Endothelial cell (in vitro differentiated cells): ENCODE measurements at regions not wholly inside any gene's neighbourhood (a gene's known extent, or its start where the extent isn't known, plus 50 kb on each side); places are given as distances from the start of the nearest gene placed in this dataset.

Source experiments
- DNase-seq: peaks from one replicate; pipeline ENCODE4 v3.0.0; 2021; ENCODE audit warnings: low spot score
- H3K27ac Mint-ChIP-seq: one replicate; pipeline ENCODE4 v1.8.0; 2021; ENCODE audit warnings: mixed read lengths, inconsistent platforms; ENCODE audit not compliant: unreplicated experiment
- H3K27me3 Mint-ChIP-seq: one replicate; pipeline ENCODE4 v1.8.0; 2021; ENCODE audit warnings: mild to moderate bottlenecking, moderate library complexity, mixed read lengths, inconsistent platforms; ENCODE audit not compliant: unreplicated experiment
- H3K36me3 Mint-ChIP-seq: one replicate; pipeline ENCODE4 v1.8.0; 2021; ENCODE audit warnings: mild to moderate bottlenecking, low read depth, mixed read lengths, inconsistent platforms; ENCODE audit not compliant: unreplicated experiment
- H3K4me1 Mint-ChIP-seq: one replicate; pipeline ENCODE4 v1.8.0; 2021; ENCODE audit warnings: mild to moderate bottlenecking, mixed read lengths, inconsistent platforms; ENCODE audit not compliant: unreplicated experiment
- H3K4me3 Mint-ChIP-seq: one replicate; pipeline ENCODE4 v1.8.0; 2021; ENCODE audit warnings: mild to moderate bottlenecking, mixed read lengths, inconsistent platforms; ENCODE audit not compliant: unreplicated experiment
- H3K9me3 Mint-ChIP-seq: one replicate; pipeline ENCODE4 v1.8.0; 2021; ENCODE audit warnings: mixed read lengths, inconsistent platforms; ENCODE audit not compliant: unreplicated experiment
- TF ChIP-seq, protein P1 (sequence below): fragments of 200-600 bp; sonication (generic); IDR thresholded peaks from one replicate; pipeline ENCODE4 v1.5.0; 2021; ENCODE audit warnings: antibody characterized with exemption; ENCODE audit not compliant: unreplicated experiment

DNA sequence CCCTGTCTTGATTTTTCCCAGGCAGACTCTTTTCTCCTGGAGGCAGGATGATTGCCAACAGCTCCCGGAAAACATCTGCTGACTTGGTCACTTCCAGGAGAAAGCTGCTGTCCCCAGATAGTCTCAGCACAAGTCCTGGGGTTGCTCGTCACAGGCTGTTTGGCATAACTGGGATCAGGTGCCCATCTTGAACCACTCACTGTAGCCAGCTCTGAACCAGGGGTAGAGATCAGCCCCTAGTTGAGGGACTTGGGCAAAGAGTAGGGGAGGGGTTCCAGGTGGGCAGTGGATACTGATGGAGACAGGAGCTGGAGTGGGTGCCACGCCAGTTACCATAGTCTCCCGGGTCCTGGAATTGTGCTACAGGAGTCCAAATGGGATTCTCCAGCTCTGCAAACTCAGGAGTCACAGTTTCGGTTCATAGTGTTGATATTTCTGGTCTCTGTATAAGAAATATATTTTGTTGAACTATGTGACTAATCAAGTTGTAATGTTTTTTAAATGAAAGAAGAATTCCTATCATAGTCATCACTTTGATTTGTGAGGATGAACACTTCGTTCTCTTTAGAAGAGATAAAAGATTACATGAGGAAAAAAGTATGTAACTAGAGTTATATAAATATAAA lies 1154.5 kb downstream of the AACS start:
- TF ChIP-seq, protein P1, sequence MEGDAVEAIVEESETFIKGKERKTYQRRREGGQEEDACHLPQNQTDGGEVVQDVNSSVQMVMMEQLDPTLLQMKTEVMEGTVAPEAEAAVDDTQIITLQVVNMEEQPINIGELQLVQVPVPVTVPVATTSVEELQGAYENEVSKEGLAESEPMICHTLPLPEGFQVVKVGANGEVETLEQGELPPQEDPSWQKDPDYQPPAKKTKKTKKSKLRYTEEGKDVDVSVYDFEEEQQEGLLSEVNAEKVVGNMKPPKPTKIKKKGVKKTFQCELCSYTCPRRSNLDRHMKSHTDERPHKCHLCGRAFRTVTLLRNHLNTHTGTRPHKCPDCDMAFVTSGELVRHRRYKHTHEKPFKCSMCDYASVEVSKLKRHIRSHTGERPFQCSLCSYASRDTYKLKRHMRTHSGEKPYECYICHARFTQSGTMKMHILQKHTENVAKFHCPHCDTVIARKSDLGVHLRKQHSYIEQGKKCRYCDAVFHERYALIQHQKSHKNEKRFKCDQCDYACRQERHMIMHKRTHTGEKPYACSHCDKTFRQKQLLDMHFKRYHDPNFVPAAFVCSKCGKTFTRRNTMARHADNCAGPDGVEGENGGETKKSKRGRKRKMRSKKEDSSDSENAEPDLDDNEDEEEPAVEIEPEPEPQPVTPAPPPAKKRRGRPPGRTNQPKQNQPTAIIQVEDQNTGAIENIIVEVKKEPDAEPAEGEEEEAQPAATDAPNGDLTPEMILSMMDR = no peak
- Mint-ChIP-seq H3K27me3 (peaks cover 3% of the 10 kb centered on the region), H3K36me3 (no peaks in the 10 kb centered on the region), H3K27ac (no peak overlapping the region), H3K4me1 (no peaks in the 10 kb centered on the region), H3K4me3 (no peak overlapping the region), H3K9me3 (peaks cover 19% of the 10 kb centered on the region)
- DNase-seq = no peak

DNA sequence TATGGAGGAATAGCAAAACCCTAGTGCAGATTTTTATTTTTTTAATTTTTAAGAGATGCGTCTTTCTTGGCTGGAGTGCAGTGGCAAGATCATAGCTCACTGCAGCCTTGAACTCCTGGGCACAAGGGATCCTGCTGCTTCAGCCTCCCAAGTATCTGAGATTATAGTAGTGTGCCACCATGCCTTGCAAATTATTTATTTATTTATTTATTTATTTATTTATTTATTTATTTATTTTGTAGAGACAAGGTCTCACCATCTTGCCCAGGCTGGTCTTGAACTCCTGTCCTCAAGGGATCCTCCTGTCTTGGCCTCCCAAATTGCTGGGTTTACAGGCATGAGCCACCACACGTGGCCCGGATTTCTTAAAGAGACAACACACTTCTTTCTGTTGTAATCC lies 1158.8 kb downstream of the AACS start:
- Mint-ChIP-seq H3K27ac (no peak overlapping the region), H3K9me3 (peaks cover 23% of the 10 kb centered on the region), H3K36me3 (no peaks in the 10 kb centered on the region)

DNA sequence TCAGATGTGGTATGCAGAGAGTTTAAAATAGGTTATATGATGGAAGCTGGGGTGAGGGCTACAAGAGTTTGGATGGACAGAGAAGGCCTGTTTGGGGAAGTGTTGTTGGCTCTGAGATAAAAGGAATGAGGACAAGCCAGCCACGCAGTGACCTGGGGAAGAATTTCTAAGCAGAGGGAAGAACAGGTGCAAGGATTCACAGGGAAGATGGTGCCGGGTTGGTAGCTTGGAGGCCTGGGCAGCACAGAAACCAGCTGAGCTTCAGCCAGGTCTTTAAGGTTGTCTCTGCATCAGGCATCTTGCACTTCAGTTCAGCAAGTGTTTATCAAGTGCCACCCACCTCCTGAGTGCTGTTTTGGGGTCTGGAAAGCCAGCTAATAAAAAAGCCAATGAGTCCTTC lies 1163.7 kb downstream of the AACS start:
- H3K27me3 Mint-ChIP-seq = peaks cover 3% of the 10 kb centered on the region
- H3K36me3 Mint-ChIP-seq = peaks cover 4% of the 10 kb centered on the region
- H3K4me1 Mint-ChIP-seq = no peaks in the 10 kb centered on the region
- TF ChIP-seq, protein P1 = no peak
- no peak overlapping the region for H3K4me3 Mint-ChIP-seq
- H3K27ac Mint-ChIP-seq = no peak overlapping the region
- H3K9me3 Mint-ChIP-seq = peaks cover 37% of the 10 kb centered on the region
- DNase-seq = no peak

More for the DNA sequence above, 1158.8 kb downstream of the AACS start:
- TF ChIP-seq, protein P1 = no peak
- H3K27me3 Mint-ChIP-seq = peaks cover 2% of the 10 kb centered on the region
- no peaks in the 10 kb centered on the region for H3K4me1 Mint-ChIP-seq
- no peak for DNase-seq
- no peak overlapping the region for H3K4me3 Mint-ChIP-seq

DNA sequence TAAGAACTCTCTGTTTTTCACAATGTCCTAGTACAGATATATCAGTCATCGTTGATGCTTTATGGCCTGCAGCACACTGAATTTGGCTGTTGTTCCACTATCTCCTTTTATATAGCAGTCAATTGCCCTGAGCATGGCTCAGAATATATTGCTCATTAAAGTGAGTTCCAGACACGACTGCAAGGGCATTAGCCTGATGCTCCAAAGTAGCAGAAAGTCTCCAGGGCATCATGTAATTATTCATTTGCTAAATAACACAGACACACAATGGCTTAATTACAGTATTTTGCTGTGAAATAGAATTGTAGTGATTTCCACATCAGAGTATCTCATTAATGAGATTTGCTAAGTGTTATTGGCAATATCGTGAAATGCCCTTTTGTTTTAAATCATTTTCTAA lies 1167.5 kb downstream of the AACS start:
- Mint-ChIP-seq H3K9me3 (peaks cover 32% of the 10 kb centered on the region), H3K36me3 (peaks cover 4% of the 10 kb centered on the region), H3K27me3 (peaks cover 1% of the 10 kb centered on the region), H3K4me1 (no peaks in the 10 kb centered on the region), H3K27ac (no peak overlapping the region), H3K4me3 (no peak overlapping the region)
- TF ChIP-seq, protein P1 = no peak
- no peak for DNase-seq

DNA sequence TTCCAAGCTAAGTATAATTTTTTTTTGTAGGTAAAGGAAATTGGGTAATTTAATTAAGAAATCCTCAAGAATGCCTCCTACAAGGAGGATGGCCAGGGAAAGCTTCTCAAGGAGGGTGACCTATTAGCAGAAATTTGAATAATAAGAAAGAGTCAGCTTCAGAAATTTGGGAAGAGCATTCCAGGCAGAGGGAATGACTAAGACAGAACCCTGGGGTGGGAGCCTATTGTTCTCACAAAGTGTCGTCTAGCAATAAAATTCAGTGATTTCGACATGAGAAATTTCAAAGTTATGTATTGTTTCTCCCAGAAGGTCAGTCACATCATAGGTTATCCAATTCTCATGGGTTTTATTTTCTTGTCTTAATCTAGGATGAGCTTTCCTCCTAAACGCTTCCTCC lies 1168.4 kb downstream of the AACS start:
- Mint-ChIP-seq H3K27me3 (peaks cover 1% of the 10 kb centered on the region), H3K4me3 (no peak overlapping the region), H3K27ac (no peak overlapping the region), H3K9me3 (peaks cover 36% of the 10 kb centered on the region), H3K36me3 (peaks cover 4% of the 10 kb centered on the region), H3K4me1 (no peaks in the 10 kb centered on the region)
- no peak for DNase-seq
- TF ChIP-seq, protein P1 = no peak
